Osteocyte (in vitro differentiated cells): ENCODE measurements at regions not wholly inside any gene's neighbourhood (a gene's known extent, or its start where the extent isn't known, plus 50 kb on each side); places are given as distances from the start of the nearest gene placed in this dataset.

Source experiments
- DNase-seq: peaks from one replicate; pipeline ENCODE4 v3.0.0; 2021; ENCODE audit warnings: mixed read lengths; ENCODE audit not compliant: unreplicated experiment; ENCODE audit errors: extremely low spot score
- H3K27ac Mint-ChIP-seq: one replicate; pipeline ENCODE4 v1.8.0; 2021; ENCODE audit warnings: mild to moderate bottlenecking, mixed read lengths; ENCODE audit not compliant: unreplicated experiment
- H3K27me3 Mint-ChIP-seq: one replicate; pipeline ENCODE4 v1.8.0; 2021; ENCODE audit warnings: mixed read lengths; ENCODE audit not compliant: unreplicated experiment
- H3K36me3 Mint-ChIP-seq: one replicate; pipeline ENCODE4 v1.8.0; 2021; ENCODE audit warnings: mixed read lengths; ENCODE audit not compliant: unreplicated experiment
- H3K4me1 Mint-ChIP-seq: one replicate; pipeline ENCODE4 v1.8.0; 2021; ENCODE audit warnings: mixed read lengths; ENCODE audit not compliant: unreplicated experiment
- H3K4me3 Mint-ChIP-seq: one replicate; pipeline ENCODE4 v1.8.0; 2021; ENCODE audit warnings: mild to moderate bottlenecking, moderate library complexity, mixed read lengths; ENCODE audit not compliant: unreplicated experiment
- H3K9me3 Mint-ChIP-seq: one replicate; pipeline ENCODE4 v1.8.0; 2021; ENCODE audit warnings: mixed read lengths; ENCODE audit not compliant: unreplicated experiment
- CTCF ChIP-seq: fragments of 200-600 bp; sonication (generic); IDR thresholded peaks from 2 replicates; pipeline ENCODE4 v1.5.0; 2021; ENCODE audit warnings: antibody characterized with exemption, mild to moderate bottlenecking, moderate library complexity

- no peak overlapping the region for H3K4me3 Mint-ChIP-seq
- no peaks in the 10 kb centered on the region for H3K27me3 Mint-ChIP-seq
- no peaks in the 10 kb centered on the region for H3K4me1 Mint-ChIP-seq
- no peak overlapping the region for H3K27ac Mint-ChIP-seq
- H3K9me3 Mint-ChIP-seq = peaks cover 3% of the 10 kb centered on the region
- H3K36me3 Mint-ChIP-seq = no peaks in the 10 kb centered on the region
- no peak for DNase-seq
- TF ChIP-seq CTCF = no peak
Observed at GRCh38 chr10:36202881-36203280, 560.8 kb upstream of the FZD8 start.

GRCh38 chr10:36200577-36200976, 558.5 kb upstream of the FZD8 start:
- Mint-ChIP-seq H3K4me1 (no peaks in the 10 kb centered on the region), H3K27ac (no peak overlapping the region), H3K27me3 (no peaks in the 10 kb centered on the region), H3K36me3 (no peaks in the 10 kb centered on the region), H3K9me3 (peaks cover 4% of the 10 kb centered on the region), H3K4me3 (no peak overlapping the region)
- no peak for DNase-seq
- no peak for TF ChIP-seq CTCF

GRCh38 chr10:36198322-36198721, 556.2 kb upstream of the FZD8 start:
- Mint-ChIP-seq H3K27me3 (no peaks in the 10 kb centered on the region), H3K9me3 (peaks cover 4% of the 10 kb centered on the region), H3K36me3 (no peaks in the 10 kb centered on the region), H3K27ac (no peak overlapping the region), H3K4me1 (no peaks in the 10 kb centered on the region), H3K4me3 (no peak overlapping the region)
- no peak for TF ChIP-seq CTCF
- DNase-seq = no peak

- Mint-ChIP-seq H3K36me3 (peaks cover 12% of the 10 kb centered on the region), H3K27me3 (no peaks in the 10 kb centered on the region), H3K4me1 (no peaks in the 10 kb centered on the region), H3K4me3 (no peak overlapping the region), H3K9me3 (peaks cover 25% of the 10 kb centered on the region), H3K27ac (no peak overlapping the region)
- DNase-seq = no peak
- no peak for TF ChIP-seq CTCF
Observed at GRCh38 chr10:36195364-36195763, 553.3 kb upstream of the FZD8 start.

GRCh38 chr10:36194276-36194675, 552.2 kb upstream of the FZD8 start:
- Mint-ChIP-seq H3K4me3 (no peak overlapping the region), H3K4me1 (no peaks in the 10 kb centered on the region)
- no peak for DNase-seq

More at GRCh38 chr10:36194276-36194675, 552.2 kb upstream of the FZD8 start:
- Mint-ChIP-seq H3K27ac (no peak overlapping the region), H3K27me3 (no peaks in the 10 kb centered on the region), H3K9me3 (peaks cover 26% of the 10 kb centered on the region), H3K36me3 (peaks cover 12% of the 10 kb centered on the region)
- TF ChIP-seq CTCF = no peak
